ENCODE measurements at regions not wholly inside any gene's neighbourhood (a gene's known extent, or its start where the extent isn't known, plus 50 kb on each side); places are given as distances from the start of the nearest gene placed in this dataset.

DNA sequence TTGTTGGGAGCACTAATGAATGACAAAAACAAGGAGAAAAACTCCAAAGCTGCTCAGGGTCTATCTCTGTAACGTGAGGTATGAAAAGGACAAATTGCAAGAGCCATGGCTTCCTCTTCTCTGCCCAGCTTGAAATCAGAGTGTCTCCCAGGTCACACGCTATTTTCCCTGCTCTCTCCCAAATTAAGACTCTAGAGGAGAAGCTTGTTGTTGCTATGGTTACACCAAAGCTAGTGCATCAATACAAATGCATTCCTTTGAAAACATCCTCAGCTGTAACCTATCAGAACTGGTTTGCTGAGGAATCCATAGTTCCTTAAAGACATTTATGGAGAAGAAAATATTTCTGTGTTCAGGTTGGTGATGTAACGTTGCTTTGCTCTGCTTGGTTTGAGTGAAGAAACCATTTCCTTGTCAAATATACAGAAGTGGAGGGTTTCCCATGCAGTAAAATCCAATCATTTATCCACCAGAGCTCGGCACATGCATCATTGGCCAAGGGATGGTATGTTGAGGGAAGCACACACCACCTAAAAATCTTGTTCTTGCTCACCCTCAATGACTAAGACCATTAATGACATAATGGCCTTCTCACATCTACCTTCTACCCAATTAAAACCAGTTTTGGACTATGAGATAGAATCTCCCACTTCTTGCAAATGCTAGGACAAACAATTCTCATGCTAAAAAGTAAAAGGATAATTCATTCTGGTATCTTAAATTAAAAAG is 2135.6 kb upstream of the CELF4 start:
- Histone ChIP-seq H3K4me3 (ENCODE audit: extremely low read depth in 1 of 4, insufficient read depth in 2 of 4, low read depth in 3 of 4, low read length in 4 of 4) (no peak overlapping the region), H3K79me1 (ENCODE audit: low read depth, low read length) (no peaks in the 10 kb centered on the region), H3K9me3 (ENCODE audit: insufficient read depth in 2 of 2, low read depth in 1 of 2, low read length in 1 of 2) (no peaks in the 10 kb centered on the region), H3K79me2 (ENCODE audit: control insufficient read depth in 1 of 2, insufficient read depth in 2 of 2, low read length in 2 of 2) (no peaks in the 10 kb centered on the region), H2BK15ac (ENCODE audit: low read length) (no peak overlapping the region), H3K27ac (ENCODE audit: low read depth, low read length) (no peak overlapping the region), H3K4me1 (replicated peaks in 1 of 4; ENCODE audit: control insufficient read depth in 3 of 4, insufficient read depth in 4 of 4, low read length in 3 of 4) (peaks cover 0 to 5% (median under 1%) of the 10 kb centered on the region in 4 experiments; a peak in 2 of 7 replicates), H2BK120ac (replicated peaks; ENCODE audit: low read depth, low read length) (no peak overlapping the region), H3K14ac (ENCODE audit: insufficient read length) (no peak overlapping the region), H3K9ac (replicated peaks in 1 of 4; ENCODE audit: extremely low read depth in 1 of 4, low read depth in 3 of 4, low read length in 3 of 4) (no peak overlapping the region), H3K18ac (ENCODE audit: extremely low read depth, low read length) (no peak overlapping the region), H3K4me2 (ENCODE audit: insufficient read depth in 1 of 2, low read depth in 2 of 2, low read length in 2 of 2) (no peak overlapping the region), H2BK5ac (ENCODE audit: low read depth, low read length) (no peak overlapping the region), H2BK12ac (ENCODE audit: low read depth, low read length) (no peak overlapping the region), H3K56ac (replicated peaks; ENCODE audit: insufficient read length, low read depth, low read length) (no peak overlapping the region), H4K8ac (ENCODE audit: extremely low read depth, insufficient read depth, low read length) (no peak overlapping the region), H2AK5ac (ENCODE audit: low read depth, low read length) (no peak overlapping the region), H3K23ac (ENCODE audit: insufficient read length) (no peak overlapping the region), H2AFZ (ENCODE audit: low read length) (no peak overlapping the region), H3K4ac (replicated peaks; ENCODE audit: insufficient read length, low read depth, low read length) (no peak overlapping the region), H4K20me1 (replicated peaks in 1 of 2; ENCODE audit: control insufficient read depth in 1 of 2, insufficient read depth in 2 of 2, low read length in 2 of 2) (no peaks in the 10 kb centered on the region), H4K5ac (ENCODE audit: insufficient read length, low read depth, low read length) (no peak overlapping the region), H3K36me3 (ENCODE audit: control insufficient read depth in 2 of 4, insufficient read depth in 4 of 4, low read length in 3 of 4) (no peaks in the 10 kb centered on the region; a peak in 1 of 8 replicates), H3K27me3 (replicated peaks in 1 of 4; ENCODE audit: control insufficient read depth in 3 of 4, extremely low read depth in 1 of 4, insufficient read depth in 3 of 4, low read length in 3 of 4) (no peaks in the 10 kb centered on the region), H4K91ac (replicated peaks; ENCODE audit: insufficient read length, low read length) (no peak overlapping the region), H3K23me2 (ENCODE audit: low read depth, low read length) (no peaks in the 10 kb centered on the region), H2BK20ac (ENCODE audit: low read length) (no peak overlapping the region)
- WGBS, 2 experiments (ENCODE audit: extremely low coverage in 1 of 2, insufficient coverage in 1 of 2, insufficient read length in 1 of 2, insufficient replicate concordance in 2 of 2, low coverage in 1 of 2, low lambda C conversion rate in 2 of 2, missing lambda C conversion rate in 1 of 2): 88% methylated on average over 4 of the region's 4 CpGs; no CpG with 5 or more reads in 1 of the 2 experiments
- DNase-seq (ENCODE audit: low read depth in 1 of 2, low spot score in 2 of 2) (no peak), FAIRE-seq (no peak)
- CTCF ChIA-PET (ENCODE audit: partially characterized antibody): interaction anchor here (0.7 kb wide), 1 partner anchor 38 kb away, joined by 3 read pairs; no protein-coding TSS in a partner anchor
- POLR2A ChIA-PET (ENCODE audit: partially characterized antibody): no interaction called here
- TF ChIP-seq SIN3A (conservative IDR thresholded peaks at IDR 0.05 in 1 of 2, IDR thresholded peaks at IDR 0.05 in 1 of 2; ENCODE audit: low read depth in 1 of 2, low read length in 2 of 2) (no peak), RFX5 (IDR thresholded peaks at IDR 0.05; ENCODE audit: borderline replicate concordance, low read depth, low read length) (no peak), NRF1 (IDR thresholded peaks at IDR 0.05; ENCODE audit: low read depth, low read length) (no peak), RXRA (IDR thresholded peaks at IDR 0.05; ENCODE audit: insufficient read depth, low read depth, low read length) (no peak), TAF7 (optimal IDR thresholded peaks at IDR 0.05; ENCODE audit: borderline replicate concordance, low read depth, low read length) (no peak), RNF2 (IDR thresholded peaks at IDR 0.05; ENCODE audit: borderline replicate concordance, low read depth, low read length, missing control alignments, poor library complexity, severe bottlenecking) (no peak)
- TF ChIP-seq, protein P1, sequence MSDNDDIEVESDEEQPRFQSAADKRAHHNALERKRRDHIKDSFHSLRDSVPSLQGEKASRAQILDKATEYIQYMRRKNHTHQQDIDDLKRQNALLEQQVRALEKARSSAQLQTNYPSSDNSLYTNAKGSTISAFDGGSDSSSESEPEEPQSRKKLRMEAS (IDR thresholded peaks at IDR 0.05): no peak
- TF ChIP-seq, protein P2, sequence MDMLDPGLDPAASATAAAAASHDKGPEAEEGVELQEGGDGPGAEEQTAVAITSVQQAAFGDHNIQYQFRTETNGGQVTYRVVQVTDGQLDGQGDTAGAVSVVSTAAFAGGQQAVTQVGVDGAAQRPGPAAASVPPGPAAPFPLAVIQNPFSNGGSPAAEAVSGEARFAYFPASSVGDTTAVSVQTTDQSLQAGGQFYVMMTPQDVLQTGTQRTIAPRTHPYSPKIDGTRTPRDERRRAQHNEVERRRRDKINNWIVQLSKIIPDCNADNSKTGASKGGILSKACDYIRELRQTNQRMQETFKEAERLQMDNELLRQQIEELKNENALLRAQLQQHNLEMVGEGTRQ (IDR thresholded peaks at IDR 0.05; ENCODE audit: low read length): no peak

Measured in H1 (cell line).